IMR-90 (cell line): ENCODE measurements at regions not wholly inside any gene's neighbourhood (a gene's known extent, or its start where the extent isn't known, plus 50 kb on each side); places are given as distances from the start of the nearest gene placed in this dataset.
A peak's percentile ranks its signal among the peaks of the same experiment; 100 is the strongest.

Experiments used
- ATAC-seq: fragments of 200-7000 bp; cut with Tn5 transposase; 2 replicates; pipeline ENCODE4 v1.9.1; 2020; ENCODE audit warnings: low read depth, mild to moderate bottlenecking, moderate library complexity
- BruUV-seq: library from RNA; stranded (reverse); fragments of 400-500 nt; replicated peaks from 2 replicates; lab custom pipeline; 2021; lab: Mats Ljungman, UMichigan
- CTCF ChIA-PET: fragments of 300-600 bp; formaldehyde crosslinking; extraction: SDS; loops from one replicate; lab custom pipeline; 2021; ENCODE audit warnings: antibody characterized with exemption; lab: Yijun Ruan, JAX
- POLR2A ChIA-PET: fragments of 300-600 bp; sonication (Branson Sonifier 250); formaldehyde crosslinking; loops from one replicate; lab custom pipeline; 2022; ENCODE audit warnings: antibody characterized with exemption; ENCODE audit not compliant: unreplicated experiment; lab: Charles Lee
- DNase-seq: peaks from one replicate; pipeline ENCODE4 v3.0.0; 2013
- H2AFZ ChIP-seq: replicated peaks from 2 replicates; pipeline ENCODE3; 2013; ENCODE audit warnings: low read length, mild to moderate bottlenecking; ENCODE audit not compliant: poor library complexity
- H2AK5ac ChIP-seq: 2 replicates; pipeline ENCODE4 v1.6.1; 2013; ENCODE audit warnings: low read depth, low read length, inconsistent platforms
- H2AK9ac ChIP-seq: replicated peaks from 2 replicates; pipeline ENCODE3; 2013; ENCODE audit warnings: mild to moderate bottlenecking, low read depth, low read length, moderate library complexity; ENCODE audit not compliant: poor library complexity
- H2BK120ac ChIP-seq: 2 replicates; pipeline ENCODE4 v1.6.1; 2013; ENCODE audit warnings: low read depth, low read length, inconsistent platforms
- H2BK15ac ChIP-seq: 3 replicates; pipeline ENCODE4 v1.6.1; 2013; ENCODE audit warnings: low read depth, low read length, inconsistent platforms
- H2BK20ac ChIP-seq: 2 replicates; pipeline ENCODE4 v1.6.1; 2013; ENCODE audit warnings: low read depth, mild to moderate bottlenecking, inconsistent platforms, low read length, moderate library complexity
- H2BK5ac ChIP-seq: 2 replicates; pipeline ENCODE4 v1.6.1; 2013; ENCODE audit warnings: mild to moderate bottlenecking, low read depth, low read length, inconsistent platforms; ENCODE audit not compliant: poor library complexity, severe bottlenecking
- H3K14ac ChIP-seq: replicated peaks from 2 replicates; pipeline ENCODE4 v1.6.1; 2013; ENCODE audit warnings: low read depth, low read length, inconsistent platforms
- H3K18ac ChIP-seq: 2 replicates; pipeline ENCODE4 v1.6.1; 2013; ENCODE audit warnings: low read depth, low read length, control low read depth
- H3K23ac ChIP-seq: 2 replicates; pipeline ENCODE4 v1.6.1; 2013; ENCODE audit warnings: low read depth, low read length, inconsistent platforms
- H3K27ac ChIP-seq: 2 replicates; pipeline ENCODE4 v1.5.1; 2013; ENCODE audit warnings: mild to moderate bottlenecking, control low read depth, low read length; ENCODE audit not compliant: insufficient read depth
- H3K27me3 ChIP-seq: 2 replicates; pipeline ENCODE4 v1.6.1; 2013; ENCODE audit warnings: low read length; ENCODE audit not compliant: control insufficient read depth, insufficient read depth
- H3K36me3 ChIP-seq: 2 replicates; pipeline ENCODE4 v1.6.1; 2013; ENCODE audit warnings: low read length, mixed read lengths; ENCODE audit not compliant: control insufficient read depth, insufficient read depth
- H3K4ac ChIP-seq: 2 replicates; pipeline ENCODE4 v1.6.1; 2013; ENCODE audit warnings: low read depth, low read length, inconsistent platforms
- H3K4me1 ChIP-seq: 2 replicates; pipeline ENCODE4 v1.6.1; 2013; ENCODE audit warnings: low read length, mixed read lengths; ENCODE audit not compliant: control insufficient read depth, insufficient read depth
- H3K4me2 ChIP-seq: 2 replicates; pipeline ENCODE4 v1.6.1; 2013; ENCODE audit warnings: low read depth, mild to moderate bottlenecking, control low read depth, low read length, moderate library complexity
- H3K4me3 ChIP-seq: 2 replicates; pipeline ENCODE4 v1.5.1; 2013; ENCODE audit warnings: low read depth, mild to moderate bottlenecking, control low read depth, low read length, moderate library complexity; ENCODE audit not compliant: insufficient read depth
- H3K56ac ChIP-seq: 2 replicates; pipeline ENCODE4 v1.6.1; 2013; ENCODE audit warnings: low read length, inconsistent platforms; ENCODE audit not compliant: insufficient read depth; ENCODE audit errors: extremely low read depth
- H3K79me1 ChIP-seq, 2 experiments: 2 replicates each; pipeline ENCODE4 v1.6.1; 2013; ENCODE audit warnings: low read length in 2 of 2, inconsistent platforms in 1 of 2, low read depth in 1 of 2
- H3K9ac ChIP-seq: 2 replicates; pipeline ENCODE4 v1.6.1; 2013; ENCODE audit warnings: low read depth, low read length, control low read depth
- H3K9me1 ChIP-seq: 2 replicates; pipeline ENCODE4 v1.6.1; 2013; ENCODE audit warnings: low read length, inconsistent platforms; ENCODE audit not compliant: insufficient read depth
- H3K9me3 ChIP-seq: 2 replicates; pipeline ENCODE4 v1.6.1; 2013; ENCODE audit warnings: low read length; ENCODE audit not compliant: control insufficient read depth, insufficient read depth
- H4K20me1 ChIP-seq: 2 replicates; pipeline ENCODE4 v1.6.1; 2013; ENCODE audit warnings: low read length, inconsistent platforms; ENCODE audit not compliant: insufficient read depth
- H4K5ac ChIP-seq: 2 replicates; pipeline ENCODE4 v1.6.1; 2013; ENCODE audit warnings: mild to moderate bottlenecking, low read depth, low read length, control low read depth
- H4K8ac ChIP-seq, 2 experiments: 2 replicates each; pipeline ENCODE4 v1.6.1; 2013; ENCODE audit warnings: low read depth in 2 of 2, low read length in 2 of 2, control low read depth in 1 of 2, inconsistent platforms in 1 of 2
- H4K91ac ChIP-seq: 2 replicates; pipeline ENCODE4 v1.6.1; 2013; ENCODE audit warnings: low read depth, low read length, inconsistent platforms; ENCODE audit not compliant: insufficient read depth
- ELK1 ChIP-seq: fragments of 150-350 bp; IDR thresholded peaks from 2 replicates; pipeline ENCODE4 v1.6.1; 2016; ENCODE audit warnings: low read depth, mild to moderate bottlenecking, low read length, moderate library complexity, borderline replicate concordance
- FOS ChIP-seq: fragments of 150-350 bp; IDR thresholded peaks from 2 replicates; pipeline ENCODE4 v1.6.1; 2016; ENCODE audit warnings: low read depth, low read length
- RCOR1 ChIP-seq: IDR thresholded peaks from 2 replicates; pipeline ENCODE4 v1.6.1; 2012; ENCODE audit warnings: mild to moderate bottlenecking, low read length, improper control_type of control experiment; ENCODE audit not compliant: insufficient replicate concordance
- SMC3 ChIP-seq: fragments of 150-350 bp; IDR thresholded peaks from 2 replicates; pipeline ENCODE4 v1.6.1; 2016; ENCODE audit warnings: low read depth, mild to moderate bottlenecking, antibody characterized with exemption, low read length, moderate library complexity
- dilution Hi-C: fragments of 300-500 bp; cut with HindIII; formaldehyde crosslinking; loops from one replicate; pipeline ENCODE4 v1.14.3; 2018; ENCODE audit warnings: low sequenced_read_pairs; ENCODE audit not compliant: unreplicated experiment
- in situ Hi-C: fragments of 300-500 bp; cut with MboI; formaldehyde crosslinking; loops from 3 replicates; pipeline ENCODE4 v1.14.3; 2019; ENCODE audit warnings: low sequenced_read_pairs, inconsistent platforms, mixed read lengths
- intact Hi-C: fragments of 100-400 bp; cut with micrococcal nuclease; formaldehyde crosslinking; loops from 2 replicates; pipeline ENCODE4 v1.10.0; 2022

GRCh38 chr3:159936541-159936940 lies 52.1 kb upstream of the IL12A start:
- ATAC-seq = peak; percentile 46; the same call in 1 of the 2 replicates
- no peaks in the 10 kb centered on the region; the same call in 1 of the 2 replicates for H3K9me1 ChIP-seq

More at GRCh38 chr3:159936541-159936940, 52.1 kb upstream of the IL12A start:
- Histone ChIP-seq H4K20me1 (no peaks in the 10 kb centered on the region), H2BK120ac (peak overlapping the region; percentile 14; the same call in 1 of the 2 replicates), H4K8ac (peak overlapping the region; percentile 20 to 35; a peak in 2 of 4 replicates), H3K4me3 (no peak overlapping the region), H4K91ac (peak overlapping the region; percentile 16; the same call in 1 of the 2 replicates), H2AK9ac (no peak overlapping the region), H3K56ac (no peak overlapping the region), H2BK5ac (peak overlapping the region; percentile 15), H2AFZ (peak overlapping the region; percentile 7), H3K14ac (no peak overlapping the region; the same call in 1 of the 2 replicates), H2BK20ac (peak overlapping the region; percentile 57; the same call in 1 of the 2 replicates), H4K5ac (peak overlapping the region; percentile 6; the same call in 1 of the 2 replicates), H2AK5ac (peak overlapping the region; percentile 3; the same call in 1 of the 2 replicates), H3K4me1 (peaks cover 10% of the 10 kb centered on the region), H3K9ac (no peak overlapping the region), H2BK15ac (peak overlapping the region; percentile 83; the same call in 2 of the 3 replicates), H3K36me3 (no peaks in the 10 kb centered on the region), H3K27me3 (no peaks in the 10 kb centered on the region), H3K27ac (0 out of 2 replicates have a peak overlapping the region, but pooled peaks have one; percentile 25), H3K18ac (peak overlapping the region; percentile 53; the same call in 1 of the 2 replicates), H3K9me3 (peaks cover 8% of the 10 kb centered on the region), H3K23ac (no peak overlapping the region), H3K79me1 (no peaks in the 10 kb centered on the region), H3K4ac (peak overlapping the region; percentile 45; the same call in 1 of the 2 replicates), H3K4me2 (no peak overlapping the region)
- in situ Hi-C loops = no loop called here
- POLR2A ChIA-PET = interaction anchor here (0.7 kb wide), 1 partner anchor 41 kb away, joined by 4 read pairs; no protein-coding TSS in a partner anchor
- BruUV-seq = no TSS peak
- dilution Hi-C loops = no loop called here
- peak; percentile 36 for DNase-seq
- no peak for TF ChIP-seq RCOR1
- TF ChIP-seq SMC3 = no peak
- no peak for TF ChIP-seq FOS
- TF ChIP-seq ELK1 = no peak
- CTCF ChIA-PET = interaction anchor here (1.5 to 1.9 kb wide), 2 partner anchors 8 to 70 kb away, joined by 4 to 5 read pairs; no protein-coding TSS in a partner anchor
- intact Hi-C loops = no loop called here
